ENCODE measurements at regions not wholly inside any gene's neighbourhood (a gene's known extent, or its start where the extent isn't known, plus 50 kb on each side); places are given as distances from the start of the nearest gene placed in this dataset.

GRCh38 chr6:92273694-92274093 lies 1145.7 kb downstream of the EPHA7 start:
- DNase-seq (no peak), ATAC-seq (ENCODE audit: insufficient read depth, low FRiP score) (no peak)
- Histone ChIP-seq H3K9me3 (ENCODE audit: control insufficient read depth in 4 of 4, insufficient read depth in 3 of 4, low read length in 3 of 4) (no peaks in the 10 kb centered on the region), H3K27me3 (ENCODE audit: control insufficient read depth in 3 of 3, insufficient read depth in 3 of 3, low read length in 2 of 3) (no peaks in the 10 kb centered on the region), H3K4me3 (no peak overlapping the region), H3K27ac (ENCODE audit: low read depth in 1 of 2, low read length in 1 of 2) (no peak overlapping the region), H3K36me3 (ENCODE audit: control insufficient read depth in 4 of 4, insufficient read depth in 4 of 4, low read length in 4 of 4) (no peaks in the 10 kb centered on the region), H3K4me1 (ENCODE audit: control insufficient read depth in 5 of 5, insufficient read depth in 5 of 5, low read length in 5 of 5) (no peaks in the 10 kb centered on the region), H3K9ac (ENCODE audit: insufficient read depth in 1 of 2, low read length in 2 of 2) (no peak overlapping the region)
- no peak for TF ChIP-seq CTCF (IDR thresholded peaks at IDR 0.05; ENCODE audit: control extremely low read depth, extremely low read depth)
- whole genome bisulfite sequencing, 2 donors = 83 to 86% methylated on average over 2 of the region's 2 CpGs

- Histone ChIP-seq H3K27me3 (ENCODE audit: control insufficient read depth in 3 of 3, insufficient read depth in 3 of 3, low read length in 2 of 3) (no peaks in the 10 kb centered on the region), H3K36me3 (ENCODE audit: control insufficient read depth in 4 of 4, insufficient read depth in 4 of 4, low read length in 4 of 4) (no peaks in the 10 kb centered on the region)
These were observed 1148.3 kb downstream of the EPHA7 start for GRCh38 chr6:92271091-92271490.

GRCh38 chr6:92270365-92270764 lies 1149.0 kb downstream of the EPHA7 start:
- Histone ChIP-seq H3K27me3 (ENCODE audit: control insufficient read depth in 3 of 3, insufficient read depth in 3 of 3, low read length in 2 of 3) (no peaks in the 10 kb centered on the region), H3K9me3 (ENCODE audit: control insufficient read depth in 4 of 4, insufficient read depth in 3 of 4, low read length in 3 of 4) (no peaks in the 10 kb centered on the region), H3K36me3 (ENCODE audit: control insufficient read depth in 4 of 4, insufficient read depth in 4 of 4, low read length in 4 of 4) (no peaks in the 10 kb centered on the region), H3K4me3 (no peak overlapping the region), H3K9ac (ENCODE audit: insufficient read depth in 1 of 2, low read length in 2 of 2) (no peak overlapping the region), H3K27ac (ENCODE audit: low read depth in 1 of 2, low read length in 1 of 2) (no peak overlapping the region), H3K4me1 (ENCODE audit: control insufficient read depth in 5 of 5, insufficient read depth in 5 of 5, low read length in 5 of 5) (no peaks in the 10 kb centered on the region)
- no peak for TF ChIP-seq CTCF (IDR thresholded peaks at IDR 0.05; ENCODE audit: control extremely low read depth, extremely low read depth)
- no peak for ATAC-seq (ENCODE audit: insufficient read depth, low FRiP score)
- 90 to 94% methylated on average over 6 of the region's 6 CpGs for WGBS, 2 donors
- no peak for DNase-seq

More at GRCh38 chr6:92271091-92271490, 1148.3 kb downstream of the EPHA7 start:
- Histone ChIP-seq H3K27ac (ENCODE audit: low read depth in 1 of 2, low read length in 1 of 2) (no peak overlapping the region), H3K4me1 (ENCODE audit: control insufficient read depth in 5 of 5, insufficient read depth in 5 of 5, low read length in 5 of 5) (no peaks in the 10 kb centered on the region), H3K9me3 (ENCODE audit: control insufficient read depth in 4 of 4, insufficient read depth in 3 of 4, low read length in 3 of 4) (no peaks in the 10 kb centered on the region), H3K4me3 (no peak overlapping the region), H3K9ac (ENCODE audit: insufficient read depth in 1 of 2, low read length in 2 of 2) (no peak overlapping the region)
- WGBS, 2 donors = 90 to 93% methylated on average over 1 of the region's 1 CpG
- no peak for TF ChIP-seq CTCF (IDR thresholded peaks at IDR 0.05; ENCODE audit: control extremely low read depth, extremely low read depth)
- DNase-seq (no peak), ATAC-seq (ENCODE audit: insufficient read depth, low FRiP score) (no peak)

GRCh38 chr6:92267335-92267734 lies 1152.0 kb downstream of the EPHA7 start:
- TF ChIP-seq CTCF (IDR thresholded peaks at IDR 0.05; ENCODE audit: control extremely low read depth, extremely low read depth) = no peak
- no peaks in the 10 kb centered on the region for H3K9me3 ChIP-seq (ENCODE audit: control insufficient read depth in 4 of 4, insufficient read depth in 3 of 4, low read length in 3 of 4)
- no peak overlapping the region for H3K9ac ChIP-seq (ENCODE audit: insufficient read depth in 1 of 2, low read length in 2 of 2)
- ATAC-seq (ENCODE audit: insufficient read depth, low FRiP score) = no peak
- no peaks in the 10 kb centered on the region for H3K27me3 ChIP-seq (ENCODE audit: control insufficient read depth in 3 of 3, insufficient read depth in 3 of 3, low read length in 2 of 3)
- H3K4me3 ChIP-seq = no peak overlapping the region
- no peak overlapping the region for H3K27ac ChIP-seq (ENCODE audit: low read depth in 1 of 2, low read length in 1 of 2)
- no peaks in the 10 kb centered on the region for H3K4me1 ChIP-seq (ENCODE audit: control insufficient read depth in 5 of 5, insufficient read depth in 5 of 5, low read length in 5 of 5)
- WGBS, 2 donors = 93 to 96% methylated on average over 1 of the region's 1 CpG
- DNase-seq = no peak
- H3K36me3 ChIP-seq (ENCODE audit: control insufficient read depth in 4 of 4, insufficient read depth in 4 of 4, low read length in 4 of 4) = no peaks in the 10 kb centered on the region

All from lung (tissue), 11 donors.